K562 (cell line): ENCODE measurements at regions not wholly inside any gene's neighbourhood (a gene's known extent, or its start where the extent isn't known, plus 50 kb on each side); places are given as distances from the start of the nearest gene placed in this dataset.

Experiments used
- ATAC-seq: fragments of 200-7000 bp; cut with Tn5 transposase; 3 replicates; pipeline ENCODE4 v1.9.1; 2020; ENCODE audit warnings: moderate library complexity
- BruUV-seq: library from RNA; stranded (reverse); fragments of 400-500 nt; replicated peaks from 2 replicates; lab custom pipeline; 2021; lab: Mats Ljungman, UMichigan
- CTCF ChIA-PET: fragments of 300-600 bp; formaldehyde crosslinking; extraction: SDS; loops from one replicate; lab custom pipeline; 2021; ENCODE audit warnings: low intra/inter-chr PET ratio; lab: Yijun Ruan, JAX
- POLR2A ChIA-PET: fragments of 300-600, 350-650 bp; sonication (Branson Sonifier 250); formaldehyde crosslinking; extraction: SDS; loops from one replicate; lab custom pipeline; 2021; ENCODE audit warnings: antibody characterized with exemption, inconsistent platforms; lab: Yijun Ruan, JAX
- DNase-seq, 4 experiments: peaks; one replicate each; pipeline versions ENCODE4 v3.0.0 to v3.0.0-alpha.2; 2011 to 2018; ENCODE audit warnings: low spot score in 3 of 4, mixed read lengths in 3 of 4; ENCODE audit errors: extremely low read depth in 1 of 4
- FAIRE-seq: peaks from 2 replicates; lab custom pipeline; 2011; peaks lifted over from hg19 to GRCh38; lab: Jason Lieb, UNC
- H2AFZ ChIP-seq: 2 replicates; pipeline ENCODE4 v1.6.0; 2011; ENCODE audit warnings: low read depth, low read length, control low read depth, inconsistent platforms
- H3K27ac ChIP-seq: fragments of 200-600 bp; 3 replicates; pipeline ENCODE4 v1.8.0; 2011; ENCODE audit warnings: low read depth, mild to moderate bottlenecking, control low read depth, inconsistent platforms, low read length, moderate library complexity, mixed read lengths; ENCODE audit errors: extremely low read depth
- H3K27me3 ChIP-seq, 2 experiments: fragments of 300-600 bp in 1 of 2; 2 replicates in 1 of 2; 3 replicates in 1 of 2; pipeline versions ENCODE4 v1.6.0 to v1.8.0; 2011; ENCODE audit warnings: inconsistent platforms in 2 of 2, low read length in 2 of 2, mild to moderate bottlenecking in 1 of 2, mixed read lengths in 1 of 2, moderate library complexity in 1 of 2; ENCODE audit not compliant: control insufficient read depth in 2 of 2, insufficient read depth in 2 of 2
- H3K36me3 ChIP-seq: fragments of 300-600 bp; 3 replicates; pipeline ENCODE4 v1.8.0; 2011; ENCODE audit warnings: mild to moderate bottlenecking, low read length, inconsistent platforms; ENCODE audit not compliant: control insufficient read depth, insufficient read depth
- H3K4me1 ChIP-seq, 2 experiments: fragments of 200-600 bp in 1 of 2; replicated peaks in 1 of 2; 2 replicates in 1 of 2; 3 replicates in 1 of 2; pipeline versions ENCODE4 v1.5.1 to v1.8.0; 2011; ENCODE audit warnings: inconsistent platforms in 2 of 2, low read length in 2 of 2, mild to moderate bottlenecking in 1 of 2, mixed read lengths in 1 of 2, moderate library complexity in 1 of 2; ENCODE audit not compliant: control insufficient read depth in 2 of 2, insufficient read depth in 2 of 2
- H3K4me2 ChIP-seq: 2 replicates; pipeline ENCODE4 v1.6.1; 2011; ENCODE audit warnings: low read length, control low read depth, inconsistent platforms, mixed read lengths; ENCODE audit not compliant: insufficient read depth
- H3K4me3 ChIP-seq: fragments of 200-600 bp; sonication (generic), shearing (Covaris generic); 2 replicates; pipeline ENCODE4 v1.5.1; 2016; ENCODE audit warnings: control low read depth, inconsistent platforms
- H3K79me2 ChIP-seq: fragments of 200-600 bp; 3 replicates; pipeline ENCODE4 v1.8.0; 2011; ENCODE audit warnings: low read length, inconsistent platforms; ENCODE audit not compliant: control insufficient read depth, insufficient read depth
- H3K9ac ChIP-seq, 2 experiments: 2 replicates each; pipeline versions ENCODE4 v1.6.0 to v1.6.1; 2011; ENCODE audit warnings: low read depth in 2 of 2, low read length in 2 of 2, control low read depth in 1 of 2, inconsistent platforms in 1 of 2, mild to moderate bottlenecking in 1 of 2, mixed read lengths in 1 of 2; ENCODE audit not compliant: insufficient read depth in 1 of 2
- H3K9me1 ChIP-seq: one replicate; pipeline ENCODE4 v1.6.0; 2011; ENCODE audit warnings: inconsistent platforms, mild to moderate bottlenecking, low read length, moderate library complexity; ENCODE audit not compliant: control insufficient read depth, insufficient read depth
- H3K9me3 ChIP-seq: replicated peaks from 2 replicates; pipeline ENCODE4 v1.5.1; 2011; ENCODE audit warnings: low read depth, low read length, inconsistent platforms; ENCODE audit not compliant: control insufficient read depth, insufficient read depth
- H4K20me1 ChIP-seq: replicated peaks from 2 replicates; pipeline ENCODE4 v1.6.1; 2011; ENCODE audit warnings: low read length, inconsistent platforms, mixed read lengths; ENCODE audit not compliant: control insufficient read depth, insufficient read depth
- ARID2 ChIP-seq: fragments of 450-650 bp; IDR thresholded peaks from 2 replicates; pipeline ENCODE4 v1.6.1; 2017; ENCODE audit warnings: antibody characterized with exemption, mild to moderate bottlenecking
- BDP1 ChIP-seq: IDR thresholded peaks from 3 replicates; pipeline ENCODE4 v1.6.1; 2011; ENCODE audit not compliant: insufficient read length, insufficient read depth
- IRF2 ChIP-seq: sonication (generic); formaldehyde crosslinking; IDR thresholded peaks from 2 replicates; pipeline ENCODE4 v1.8.1; 2022; ENCODE audit warnings: mild to moderate bottlenecking, missing genetic modification reagents
- MEF2D ChIP-seq: conservative IDR thresholded peaks from 2 replicates; pipeline ENCODE4 v1.6.1; 2016; ENCODE audit warnings: low read depth, missing genetic modification characterization, missing compliant biosample characterization
- NFRKB ChIP-seq: fragments of 450-650 bp; IDR thresholded peaks from 2 replicates; pipeline ENCODE4 v1.6.1; 2016; ENCODE audit warnings: low read depth
- REST ChIP-seq, 2 experiments: fragments of 450-650 bp; formaldehyde crosslinking in 1 of 2; IDR thresholded peaks; 2 replicates each; pipeline versions ENCODE4 v1.4.0 to v1.6.1; 2014 to 2020; ENCODE audit warnings: mild to moderate bottlenecking in 2 of 2, borderline replicate concordance in 1 of 2, low read depth in 1 of 2
- SRSF9 ChIP-seq: fragments of 200-400 bp; formaldehyde crosslinking; IDR thresholded peaks from 2 replicates; pipeline ENCODE4 v1.6.1; 2017; ENCODE audit warnings: low read depth, low read length, borderline replicate concordance
- TARDBP ChIP-seq: fragments of 450-650 bp; IDR thresholded peaks from 2 replicates; pipeline ENCODE4 v1.6.1; 2016
- ZBTB26 ChIP-seq: fragments of 450-650 bp; formaldehyde crosslinking; IDR thresholded peaks from 2 replicates; pipeline ENCODE4 v1.4.0; 2022; ENCODE audit warnings: missing genetic modification characterization
- ZNF165 ChIP-seq: fragments of 250-450 bp; sonication (Bioruptor Pico); IDR thresholded peaks from 2 replicates; pipeline ENCODE4 v1.4.0; 2020; ENCODE audit warnings: borderline replicate concordance
- ZNF282 ChIP-seq: sonication (generic); formaldehyde crosslinking; IDR thresholded peaks from 2 replicates; pipeline ENCODE4 v1.8.1; 2023; ENCODE audit warnings: missing genetic modification reagents
- ZNF717 ChIP-seq: fragments of 250-450 bp; sonication (Bioruptor Pico); IDR thresholded peaks from 2 replicates; pipeline ENCODE4 v1.5.0; 2021
- WGBS: fragments of 100-300 bp; shearing (Covaris generic); methylation state at CpG from one replicate; pipeline ENCODE4 v1.1.6; 2016; ENCODE audit warnings: low coverage, mixed read lengths; ENCODE audit not compliant: insufficient coverage; ENCODE audit errors: missing lambda C conversion rate; 5-methylcytosine and 5-hydroxymethylcytosine counted together
- in situ Hi-C: fragments of 300-500 bp; cut with MboI; formaldehyde crosslinking; loops from 4 replicates; pipeline ENCODE4 v1.15.0; 2018; ENCODE audit warnings: inconsistent platforms, mixed read lengths
- intact Hi-C: fragments of 100-400 bp; cut with micrococcal nuclease; formaldehyde crosslinking; loops from 2 replicates; pipeline ENCODE4 v1.14.2; 2022

GRCh38 chr17:64774888-64775540 is 112.9 kb upstream of the SMURF2 start:
- no TSS peak for BruUV-seq

More at GRCh38 chr17:64774888-64775540, 112.9 kb upstream of the SMURF2 start:
- no peaks in the 10 kb centered on the region for H3K9me1 ChIP-seq
- ATAC-seq, result no peak; the same call in 2 of the 3 replicates
- peaks cover 2% of the 10 kb centered on the region; the same call in 1 of the 2 replicates for H4K20me1 ChIP-seq
- POLR2A ChIA-PET, result no interaction called here
- 0 out of 2 replicates have a peak overlapping the region, but pooled peaks have one; percentile 21 for H2AFZ ChIP-seq
- in situ Hi-C loops, result no loop called here
- peaks cover 3% of the 10 kb centered on the region; the same call in 1 of the 2 replicates for H3K9me3 ChIP-seq
- 55% methylated on average over 9 of the region's 10 CpGs for WGBS
- no peak overlapping the region for H3K4me2 ChIP-seq
- H3K36me3 ChIP-seq, result no peaks in the 10 kb centered on the region
- H3K79me2 ChIP-seq, result no peaks in the 10 kb centered on the region
- no peak overlapping the region for H3K9ac ChIP-seq
- H3K4me1 ChIP-seq, result peaks cover 0 to 22% of the 10 kb centered on the region in 2 experiments; a peak in 2 of 5 replicates
- CTCF ChIA-PET, result no interaction called here
- H3K27ac ChIP-seq, result no peak overlapping the region; the same call in 2 of the 3 replicates
- intact Hi-C loops, result loop anchor here (5.0 kb wide), 2 partner anchors 162 to 353 kb away; no protein-coding TSS in a partner anchor
- no peak for FAIRE-seq
- DNase-seq, result no peak
- TF ChIP-seq REST (IDR thresholded peaks at IDR 0.05; ENCODE audit: borderline replicate concordance), result no peak
- TF ChIP-seq REST (CRISPR knock-in tag; IDR thresholded peaks at IDR 0.05; ENCODE audit: low read depth), result no peak
- TF ChIP-seq NFRKB, result no peak
- TF ChIP-seq ZNF282, result no peak
- no peak for TF ChIP-seq ZBTB26
- no peak for TF ChIP-seq SRSF9
- TF ChIP-seq ZNF717, result no peak
- no peak for TF ChIP-seq BDP1
- TF ChIP-seq MEF2D, result no peak
- no peak for TF ChIP-seq TARDBP
- no peak for TF ChIP-seq IRF2 (CRISPR knock-in tag)
- TF ChIP-seq ARID2, result no peak
- no peak for TF ChIP-seq ZNF165
- TF ChIP-seq, all 486 proteins: peak for 0
- H3K4me3 ChIP-seq, result no peak overlapping the region
- H3K27me3 ChIP-seq, result no peaks in the 10 kb centered on the region
